GM12874 (cell line): ENCODE measurements at regions not wholly inside any gene's neighbourhood (a gene's known extent, or its start where the extent isn't known, plus 50 kb on each side); places are given as distances from the start of the nearest gene placed in this dataset.

Experiments used
- CTCF ChIP-seq: IDR thresholded peaks from 2 replicates; pipeline ENCODE4 v1.5.1; 2011; ENCODE audit warnings: low read depth, mild to moderate bottlenecking, control low read depth, low read length, moderate library complexity; ENCODE audit not compliant: insufficient read depth

GRCh38 chr13:109397285-109397684 is 389.1 kb downstream of the IRS2 start:
- TF ChIP-seq CTCF: no peak

- TF ChIP-seq CTCF: no peak
Observed at GRCh38 chr13:109396266-109396665, 390.1 kb downstream of the IRS2 start.

- TF ChIP-seq CTCF: no peak
Observed at GRCh38 chr13:109395014-109395413, 391.4 kb downstream of the IRS2 start.

- no peak for TF ChIP-seq CTCF
Observed at GRCh38 chr13:109394311-109394988, 391.9 kb downstream of the IRS2 start.

GRCh38 chr13:109393045-109393444 is 393.3 kb downstream of the IRS2 start:
- no peak for TF ChIP-seq CTCF

- no peak for TF ChIP-seq CTCF
Observed at GRCh38 chr13:109390391-109390790, 396.0 kb downstream of the IRS2 start.

GRCh38 chr13:109389892-109390345 is 396.5 kb downstream of the IRS2 start:
- TF ChIP-seq CTCF: no peak

- TF ChIP-seq CTCF: no peak
Observed at GRCh38 chr13:109389456-109389855, 396.9 kb downstream of the IRS2 start.
